ENCODE measurements at regions not wholly inside any gene's neighbourhood (a gene's known extent, or its start where the extent isn't known, plus 50 kb on each side); places are given as distances from the start of the nearest gene placed in this dataset.

GRCh38 chr6:98137391-98137790 lies 697.0 kb upstream of the POU3F2 start:
- TF ChIP-seq CTCF (conservative IDR thresholded peaks at IDR 0.05): no peak
- H3K9me3 ChIP-seq (ENCODE audit: control insufficient read depth, low read length): peaks cover 15% of the 10 kb centered on the region
- H3K4me1 Mint-ChIP-seq: peaks cover 18% of the 10 kb centered on the region
- no peaks in the 10 kb centered on the region for H3K27me3 ChIP-seq (ENCODE audit: control insufficient read depth, insufficient read depth, low read length, poor library complexity, severe bottlenecking)
- 0% methylated on average over 1 of the region's 1 CpG; no CpG with 5 or more reads in 1 of the 2 experiments for WGBS, 2 experiments (ENCODE audit: insufficient coverage in 1 of 2, insufficient read length in 1 of 2)
- H3K36me3 Mint-ChIP-seq (ENCODE audit: low read depth): peaks cover 5% of the 10 kb centered on the region
- no peak overlapping the region for H3K9ac ChIP-seq (ENCODE audit: extremely low read depth, low read length, poor library complexity, severe bottlenecking)
- no peak overlapping the region for H3K27ac Mint-ChIP-seq
- peaks cover 3% of the 10 kb centered on the region for H3K4me1 ChIP-seq (ENCODE audit: control insufficient read depth, insufficient read depth, low read length)
- H3K36me3 ChIP-seq (ENCODE audit: control insufficient read depth, insufficient read depth, low read length): no peaks in the 10 kb centered on the region
- H3K27me3 Mint-ChIP-seq (ENCODE audit: insufficient read depth): no peaks in the 10 kb centered on the region
- no peak overlapping the region for H3K4me3 Mint-ChIP-seq
- peaks cover 18% of the 10 kb centered on the region for H3K9me3 Mint-ChIP-seq
- H3K27ac ChIP-seq (ENCODE audit: low read depth, low read length): peak overlapping the region; percentile 83
- no peak overlapping the region for H3K4me3 ChIP-seq (ENCODE audit: low read length)
- peak; percentile 85 for DNase-seq

GRCh38 chr6:98142839-98143238 lies 691.5 kb upstream of the POU3F2 start:
- peaks cover under 1% of the 10 kb centered on the region for H3K4me1 Mint-ChIP-seq
- H3K4me3 Mint-ChIP-seq: no peak overlapping the region
- H3K27me3 Mint-ChIP-seq (ENCODE audit: insufficient read depth): no peaks in the 10 kb centered on the region
- peaks cover 13% of the 10 kb centered on the region for H3K36me3 Mint-ChIP-seq (ENCODE audit: low read depth)
- 92 to 100% methylated on average over 2 to 6 of the region's 6 CpGs for WGBS, 2 experiments (ENCODE audit: insufficient coverage in 1 of 2, insufficient read length in 1 of 2)
- peaks cover 37% of the 10 kb centered on the region for H3K9me3 Mint-ChIP-seq
- H3K9ac ChIP-seq (ENCODE audit: extremely low read depth, low read length, poor library complexity, severe bottlenecking): no peak overlapping the region
- H3K9me3 ChIP-seq (ENCODE audit: control insufficient read depth, low read length): peaks cover 34% of the 10 kb centered on the region
- H3K27ac ChIP-seq (ENCODE audit: low read depth, low read length): no peak overlapping the region
- no peaks in the 10 kb centered on the region for H3K36me3 ChIP-seq (ENCODE audit: control insufficient read depth, insufficient read depth, low read length)
- peak overlapping the region; percentile 29 for H3K4me3 ChIP-seq (ENCODE audit: low read length)
- H3K27ac Mint-ChIP-seq: no peak overlapping the region
- H3K4me1 ChIP-seq (ENCODE audit: control insufficient read depth, insufficient read depth, low read length): no peaks in the 10 kb centered on the region
- no peak for DNase-seq
- H3K27me3 ChIP-seq (ENCODE audit: control insufficient read depth, insufficient read depth, low read length, poor library complexity, severe bottlenecking): no peaks in the 10 kb centered on the region
- no peak for TF ChIP-seq CTCF (conservative IDR thresholded peaks at IDR 0.05)

GRCh38 chr6:98146656-98147055 lies 687.7 kb upstream of the POU3F2 start:
- Mint-ChIP-seq H3K27me3 (ENCODE audit: insufficient read depth) (no peaks in the 10 kb centered on the region), H3K4me1 (no peaks in the 10 kb centered on the region), H3K27ac (no peak overlapping the region), H3K36me3 (ENCODE audit: low read depth) (peaks cover 10% of the 10 kb centered on the region), H3K9me3 (peaks cover 26% of the 10 kb centered on the region), H3K4me3 (no peak overlapping the region)
- H3K4me3 ChIP-seq (ENCODE audit: low read length): no peak overlapping the region
- 62% methylated on average over 1 of the region's 1 CpG; no CpG with 5 or more reads in 1 of the 2 experiments for WGBS, 2 experiments (ENCODE audit: insufficient coverage in 1 of 2, insufficient read length in 1 of 2)
- H3K9me3 ChIP-seq (ENCODE audit: control insufficient read depth, low read length): peaks cover 27% of the 10 kb centered on the region
- H3K36me3 ChIP-seq (ENCODE audit: control insufficient read depth, insufficient read depth, low read length): no peaks in the 10 kb centered on the region
- no peak for DNase-seq
- no peaks in the 10 kb centered on the region for H3K4me1 ChIP-seq (ENCODE audit: control insufficient read depth, insufficient read depth, low read length)
- no peak for TF ChIP-seq CTCF (conservative IDR thresholded peaks at IDR 0.05)
- no peak overlapping the region for H3K9ac ChIP-seq (ENCODE audit: extremely low read depth, low read length, poor library complexity, severe bottlenecking)
- no peaks in the 10 kb centered on the region for H3K27me3 ChIP-seq (ENCODE audit: control insufficient read depth, insufficient read depth, low read length, poor library complexity, severe bottlenecking)
- no peak overlapping the region for H3K27ac ChIP-seq (ENCODE audit: low read depth, low read length)
